T-cell (primary cell): ENCODE measurements at regions not wholly inside any gene's neighbourhood (a gene's known extent, or its start where the extent isn't known, plus 50 kb on each side); places are given as distances from the start of the nearest gene placed in this dataset.

Source experiments
- ATAC-seq, 4 experiments: fragments of 200-7000 bp in 3 of 4; fragments of 150-1000 bp in 1 of 4; cut with Tn5 transposase; replicated peaks in 1 of 4; 1 replicate in 3 of 4; 2 replicates in 1 of 4; pipeline ENCODE4 v1.10.0; 2021; ENCODE audit warnings: moderate library complexity in 3 of 4, mild to moderate bottlenecking in 2 of 4, moderate number of reproducible peaks in 1 of 4
- CTCF ChIA-PET, 2 donors: fragments of 300-600 bp; sonication (Branson Sonifier 250); formaldehyde crosslinking; loops; one replicate each; lab custom pipeline; 2022; ENCODE audit warnings: antibody characterized with exemption in 2 of 2; lab: Charles Lee
- POLR2A ChIA-PET, 2 donors: fragments of 300-600 bp; sonication (Branson Sonifier 250); formaldehyde crosslinking; loops; one replicate each; lab custom pipeline; 2022; ENCODE audit warnings: antibody characterized with exemption in 2 of 2; lab: Charles Lee
- DNase-seq, 35 experiments: peaks; one replicate each; pipeline versions ENCODE4 v3.0.0 to v3.0.0-alpha.2; 2013 to 2023
- H3K27ac ChIP-seq: one replicate; pipeline ENCODE4 v1.5.1; 2013; ENCODE audit warnings: low read length
- H3K27me3 ChIP-seq, 2 experiments: replicated peaks in 1 of 2; 1 replicate in 1 of 2; 2 replicates in 1 of 2; pipeline versions ENCODE4 v1.6.1 to v1.7.0; 2013; ENCODE audit warnings: low read length in 1 of 2, mixed read lengths in 1 of 2; ENCODE audit not compliant: control insufficient read depth in 2 of 2, insufficient read depth in 2 of 2; ENCODE audit errors: extremely low read depth in 1 of 2
- H3K36me3 ChIP-seq, 2 donors: 1 replicate in 1 of 2; 2 replicates in 1 of 2; pipeline versions ENCODE4 v1.6.1 to v1.7.0; 2013; ENCODE audit warnings: low read length in 1 of 2; ENCODE audit not compliant: control insufficient read depth in 2 of 2, insufficient read depth in 1 of 2; ENCODE audit errors: extremely low read depth in 1 of 2
- H3K4me1 ChIP-seq, 2 experiments: 1 replicate in 1 of 2; 2 replicates in 1 of 2; pipeline versions ENCODE4 v1.6.1 to v1.7.0; 2013; ENCODE audit warnings: low read length in 2 of 2, mixed read lengths in 1 of 2; ENCODE audit not compliant: insufficient read depth in 2 of 2, control insufficient read depth in 1 of 2; ENCODE audit errors: extremely low read depth in 1 of 2
- H3K4me3 ChIP-seq, 2 donors: 1 replicate in 1 of 2; 2 replicates in 1 of 2; pipeline versions ENCODE4 v1.5.1 to v1.7.0; 2013; ENCODE audit warnings: mild to moderate bottlenecking in 2 of 2, low read length in 1 of 2, moderate library complexity in 1 of 2; ENCODE audit not compliant: control insufficient read depth in 1 of 2; ENCODE audit errors: extremely low read depth in 1 of 2
- H3K9me3 ChIP-seq: 2 replicates; pipeline ENCODE4 v1.7.0; 2013
- H3K27ac Mint-ChIP-seq, 2 donors: one replicate each; pipeline ENCODE4 v1.8.0; 2020 to 2021; ENCODE audit warnings: mild to moderate bottlenecking in 2 of 2, mixed read lengths in 2 of 2
- H3K27me3 Mint-ChIP-seq, 2 donors: one replicate each; pipeline ENCODE4 v1.8.0; 2021 to 2022; ENCODE audit warnings: mixed read lengths in 2 of 2
- H3K36me3 Mint-ChIP-seq: one replicate; pipeline ENCODE4 v1.8.0; 2021; ENCODE audit warnings: mixed read lengths
- H3K4me1 Mint-ChIP-seq, 3 donors: one replicate each; pipeline ENCODE4 v1.8.0; 2020 to 2022; ENCODE audit warnings: mixed read lengths in 3 of 3, mild to moderate bottlenecking in 1 of 3
- H3K4me3 Mint-ChIP-seq, 3 donors: one replicate each; pipeline ENCODE4 v1.8.0; 2020 to 2022; ENCODE audit warnings: mild to moderate bottlenecking in 3 of 3, mixed read lengths in 3 of 3, moderate library complexity in 3 of 3
- H3K9me3 Mint-ChIP-seq, 3 donors: one replicate each; pipeline ENCODE4 v1.8.0; 2020 to 2022; ENCODE audit warnings: mixed read lengths in 3 of 3
- WGBS: methylation state at CpG from one replicate; pipeline ENCODE4 v1.1.5; 2013; ENCODE audit warnings: missing lambda C conversion rate; ENCODE audit not compliant: insufficient coverage; 5-methylcytosine and 5-hydroxymethylcytosine counted together

- no peak overlapping the region for H3K4me3 ChIP-seq
- POLR2A ChIA-PET: no interaction called here
- H3K9me3 Mint-ChIP-seq: no peaks in the 10 kb centered on the region
- H3K4me1 ChIP-seq: peaks cover 6 to 19% of the 10 kb centered on the region in 2 experiments
- no peaks in the 10 kb centered on the region for H3K9me3 ChIP-seq
- 54% methylated on average over 4 of the region's 9 CpGs for WGBS
- H3K27ac ChIP-seq: no peak overlapping the region
- peaks cover 0 to 2% of the 10 kb centered on the region in 2 donors for H3K27me3 Mint-ChIP-seq
- H3K36me3 Mint-ChIP-seq: no peaks in the 10 kb centered on the region
- H3K27ac Mint-ChIP-seq: peak overlapping the region; percentile 24 to 45
- peaks cover 23 to 30% (median 29%) of the 10 kb centered on the region in 3 donors for H3K4me1 Mint-ChIP-seq
- CTCF ChIA-PET: interaction anchor here in 1 of 2 donors (0.6 kb wide), 1 partner anchor 117 kb away, joined by 3 read pairs; no protein-coding TSS in a partner anchor
- ATAC-seq (no peak), DNase-seq (no peak)
- H3K27me3 ChIP-seq: peaks cover 0 to 6% of the 10 kb centered on the region in 2 experiments
- H3K36me3 ChIP-seq: no peaks in the 10 kb centered on the region
- H3K4me3 Mint-ChIP-seq: peak overlapping the region; percentile 25 to 49 (median 38)
Observed at GRCh38 chr6:156634951-156635371, 142.2 kb upstream of the ARID1B start.

GRCh38 chr6:156634048-156634447 lies 143.1 kb upstream of the ARID1B start:
- Histone ChIP-seq H3K27ac (no peak overlapping the region), H3K27me3 (peaks cover 0 to 6% of the 10 kb centered on the region in 2 experiments), H3K4me1 (peaks cover 6 to 19% of the 10 kb centered on the region in 2 experiments), H3K36me3 (no peaks in the 10 kb centered on the region), H3K4me3 (no peak overlapping the region), H3K9me3 (no peaks in the 10 kb centered on the region)
- ChIA-PET CTCF (no interaction called here), POLR2A (interaction anchor here in 1 of 2 donors (0.6 kb wide), 1 partner anchor 312 kb away, joined by 8 read pairs; no protein-coding TSS in a partner anchor)
- no peaks in the 10 kb centered on the region for H3K36me3 Mint-ChIP-seq
- ATAC-seq (no peak), DNase-seq (no peak)
- no peak overlapping the region for H3K27ac Mint-ChIP-seq
- no peaks in the 10 kb centered on the region for H3K9me3 Mint-ChIP-seq
- peaks cover 23 to 30% (median 29%) of the 10 kb centered on the region in 3 donors for H3K4me1 Mint-ChIP-seq
- peak overlapping the region in 1 of 3 donors; percentile 49 for H3K4me3 Mint-ChIP-seq
- WGBS: 78% methylated on average over 3 of the region's 4 CpGs
- H3K27me3 Mint-ChIP-seq: no peaks in the 10 kb centered on the region

GRCh38 chr6:156633291-156633690 lies 143.9 kb upstream of the ARID1B start:
- no peaks in the 10 kb centered on the region for H3K36me3 Mint-ChIP-seq
- H3K4me3 ChIP-seq: no peak overlapping the region
- peaks cover 23 to 30% (median 29%) of the 10 kb centered on the region in 3 donors for H3K4me1 Mint-ChIP-seq
- ChIA-PET CTCF (interaction anchor here in 1 of 2 donors (0.5 kb wide), 1 partner anchor 104 kb away, joined by 3 read pairs; no protein-coding TSS in a partner anchor), POLR2A (no interaction called here)
- no peaks in the 10 kb centered on the region for H3K9me3 Mint-ChIP-seq
- H3K27ac ChIP-seq: no peak overlapping the region
- no peaks in the 10 kb centered on the region for H3K27me3 Mint-ChIP-seq
- H3K4me3 Mint-ChIP-seq: peak overlapping the region in 1 of 3 donors; percentile 49
- WGBS: 100% methylated on average over 11 of the region's 11 CpGs
- H3K4me1 ChIP-seq: peaks cover 6 to 19% of the 10 kb centered on the region in 2 experiments
- H3K9me3 ChIP-seq: no peaks in the 10 kb centered on the region
- H3K36me3 ChIP-seq: no peaks in the 10 kb centered on the region
- H3K27ac Mint-ChIP-seq: no peak overlapping the region
- peaks cover 0 to 6% of the 10 kb centered on the region in 2 experiments for H3K27me3 ChIP-seq
- DNase-seq (no peak), ATAC-seq (no peak)

- Histone ChIP-seq H3K4me3 (no peak overlapping the region), H3K36me3 (no peaks in the 10 kb centered on the region), H3K9me3 (no peaks in the 10 kb centered on the region), H3K27ac (no peak overlapping the region), H3K27me3 (peaks cover 0 to 8% of the 10 kb centered on the region in 2 experiments), H3K4me1 (peaks cover 6 to 19% of the 10 kb centered on the region in 2 experiments)
- DNase-seq (no peak), ATAC-seq (no peak)
- CTCF ChIA-PET: no interaction called here
- POLR2A ChIA-PET: no interaction called here
- Mint-ChIP-seq H3K9me3 (no peaks in the 10 kb centered on the region), H3K27me3 (no peaks in the 10 kb centered on the region), H3K4me1 (peaks cover 23 to 27% (median 26%) of the 10 kb centered on the region in 3 donors), H3K36me3 (no peaks in the 10 kb centered on the region), H3K4me3 (no peak overlapping the region), H3K27ac (no peak overlapping the region)
- WGBS: 94% methylated on average over 28 of the region's 36 CpGs
Observed at GRCh38 chr6:156630613-156631302, 146.4 kb upstream of the ARID1B start.

GRCh38 chr6:156628805-156629204 lies 148.4 kb upstream of the ARID1B start:
- ATAC-seq (no peak), DNase-seq (no peak)
- Mint-ChIP-seq H3K4me3 (no peak overlapping the region), H3K9me3 (no peaks in the 10 kb centered on the region), H3K27ac (no peak overlapping the region), H3K36me3 (no peaks in the 10 kb centered on the region), H3K27me3 (no peaks in the 10 kb centered on the region), H3K4me1 (peaks cover 7 to 9% (median 7%) of the 10 kb centered on the region in 3 donors)
- CTCF ChIA-PET: no interaction called here
- no peak overlapping the region for H3K4me3 ChIP-seq
- POLR2A ChIA-PET: no interaction called here
- no peaks in the 10 kb centered on the region for H3K36me3 ChIP-seq
- H3K9me3 ChIP-seq: no peaks in the 10 kb centered on the region
- H3K27ac ChIP-seq: no peak overlapping the region
- peaks cover 0 to 4% of the 10 kb centered on the region in 2 experiments for H3K4me1 ChIP-seq
- H3K27me3 ChIP-seq: peaks cover 0 to 8% of the 10 kb centered on the region in 2 experiments
- no CpG with 5 or more reads among the region's 3 CpGs for WGBS

GRCh38 chr6:156627524-156627923 lies 149.7 kb upstream of the ARID1B start:
- Histone ChIP-seq H3K4me3 (no peak overlapping the region), H3K27me3 (peaks cover 0 to 8% of the 10 kb centered on the region in 2 experiments), H3K36me3 (no peaks in the 10 kb centered on the region), H3K27ac (no peak overlapping the region), H3K4me1 (no peaks in the 10 kb centered on the region), H3K9me3 (no peaks in the 10 kb centered on the region)
- DNase-seq (no peak), ATAC-seq (no peak)
- ChIA-PET POLR2A (no interaction called here), CTCF (no interaction called here)
- Mint-ChIP-seq H3K4me1 (no peaks in the 10 kb centered on the region), H3K9me3 (no peaks in the 10 kb centered on the region), H3K4me3 (no peak overlapping the region), H3K36me3 (no peaks in the 10 kb centered on the region), H3K27ac (no peak overlapping the region), H3K27me3 (no peaks in the 10 kb centered on the region)
- no CpG with 5 or more reads among the region's 1 CpG for WGBS
